ENCODE measurements at regions not wholly inside any gene's neighbourhood (a gene's known extent, or its start where the extent isn't known, plus 50 kb on each side); places are given as distances from the start of the nearest gene placed in this dataset.

- TF ChIP-seq EP300 (IDR thresholded peaks at IDR 0.05) (no peak), POLR2A (IDR thresholded peaks at IDR 0.05) (no peak)
- TF ChIP-seq, protein P1, sequence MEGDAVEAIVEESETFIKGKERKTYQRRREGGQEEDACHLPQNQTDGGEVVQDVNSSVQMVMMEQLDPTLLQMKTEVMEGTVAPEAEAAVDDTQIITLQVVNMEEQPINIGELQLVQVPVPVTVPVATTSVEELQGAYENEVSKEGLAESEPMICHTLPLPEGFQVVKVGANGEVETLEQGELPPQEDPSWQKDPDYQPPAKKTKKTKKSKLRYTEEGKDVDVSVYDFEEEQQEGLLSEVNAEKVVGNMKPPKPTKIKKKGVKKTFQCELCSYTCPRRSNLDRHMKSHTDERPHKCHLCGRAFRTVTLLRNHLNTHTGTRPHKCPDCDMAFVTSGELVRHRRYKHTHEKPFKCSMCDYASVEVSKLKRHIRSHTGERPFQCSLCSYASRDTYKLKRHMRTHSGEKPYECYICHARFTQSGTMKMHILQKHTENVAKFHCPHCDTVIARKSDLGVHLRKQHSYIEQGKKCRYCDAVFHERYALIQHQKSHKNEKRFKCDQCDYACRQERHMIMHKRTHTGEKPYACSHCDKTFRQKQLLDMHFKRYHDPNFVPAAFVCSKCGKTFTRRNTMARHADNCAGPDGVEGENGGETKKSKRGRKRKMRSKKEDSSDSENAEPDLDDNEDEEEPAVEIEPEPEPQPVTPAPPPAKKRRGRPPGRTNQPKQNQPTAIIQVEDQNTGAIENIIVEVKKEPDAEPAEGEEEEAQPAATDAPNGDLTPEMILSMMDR (IDR thresholded peaks at IDR 0.05) = no peak
Measured at GRCh38 chr2:184308706-184309105, 289.6 kb upstream of the ZNF804A start.
